ENCODE measurements at regions not wholly inside any gene's neighbourhood (a gene's known extent, or its start where the extent isn't known, plus 50 kb on each side); places are given as distances from the start of the nearest gene placed in this dataset.

DNA sequence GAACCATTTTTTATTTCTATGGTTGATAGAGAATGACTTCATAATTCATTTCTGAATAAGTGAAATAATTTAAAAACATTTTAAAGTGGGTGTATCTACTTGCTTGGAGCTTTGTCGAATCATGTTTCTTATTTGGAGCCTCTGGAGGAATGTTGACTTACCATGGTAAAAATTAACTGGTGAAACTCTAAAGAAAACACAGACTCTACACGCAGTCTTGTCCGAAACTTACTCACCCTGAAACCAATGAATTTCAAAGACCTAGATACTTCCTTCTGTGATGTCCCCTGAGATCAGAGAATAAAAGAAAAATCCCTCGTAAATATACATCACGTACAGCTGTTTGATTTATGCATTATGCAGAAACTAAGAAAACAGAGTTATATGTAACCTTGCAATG is 665.2 kb upstream of the NRXN1 start:
- DNase-seq = no peak

DNA sequence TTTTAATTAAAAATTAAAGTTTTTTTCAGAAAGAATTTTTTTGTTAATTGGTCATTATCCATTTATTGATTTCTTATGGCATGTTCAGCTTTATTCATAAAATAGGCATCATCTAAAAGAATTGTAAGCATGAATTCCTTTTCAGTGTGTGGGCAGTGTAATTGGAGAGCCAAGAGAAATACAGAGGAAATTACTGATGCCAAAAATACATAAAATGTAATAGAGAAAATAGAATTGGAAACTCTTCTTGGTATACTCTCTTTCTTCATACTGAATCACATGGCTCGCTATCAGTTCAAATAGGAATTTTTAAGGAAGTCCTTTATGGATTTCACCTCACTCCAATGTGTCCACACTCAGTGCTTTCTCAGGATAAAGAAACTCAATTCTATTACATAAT is 663.6 kb upstream of the NRXN1 start:
- DNase-seq = no peak

DNA sequence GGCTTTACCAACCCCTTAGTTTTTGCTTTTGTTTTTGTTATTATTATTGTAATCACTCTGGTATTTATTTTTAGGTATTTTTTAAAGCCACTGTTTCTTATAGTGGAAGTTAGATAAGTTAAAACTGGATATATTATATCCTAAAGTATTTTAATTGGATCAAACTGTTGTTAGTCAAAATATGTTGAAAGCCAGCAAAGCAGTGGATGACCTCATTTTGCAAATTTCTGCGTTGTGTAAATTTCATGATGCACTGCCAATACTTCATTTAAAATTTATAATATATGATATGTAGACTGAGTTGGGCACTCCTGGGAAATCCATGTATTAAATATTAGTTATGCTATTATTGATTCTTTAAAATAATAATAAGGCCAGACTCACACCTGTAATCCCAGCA is 661.7 kb upstream of the NRXN1 start:
- no peak for DNase-seq

DNA sequence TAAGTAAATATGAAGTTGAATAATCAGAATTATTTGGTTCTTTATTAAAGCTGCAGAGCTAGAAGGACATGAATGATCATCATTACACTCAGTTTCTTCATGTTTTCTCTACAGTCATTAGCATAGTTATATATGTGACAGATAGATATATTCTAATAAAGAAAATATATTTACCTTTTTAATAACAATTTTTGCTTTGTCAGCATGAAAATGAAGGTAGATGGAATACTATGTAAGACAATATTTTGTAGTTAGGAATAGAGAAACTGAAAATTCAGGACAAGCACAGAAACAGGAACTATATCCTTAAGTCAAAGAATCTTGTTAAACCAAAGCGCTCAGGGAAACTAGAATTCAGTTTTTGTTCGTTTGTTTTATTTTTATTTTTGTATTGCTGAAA is 649.9 kb upstream of the NRXN1 start:
- DNase-seq = no peak

DNA sequence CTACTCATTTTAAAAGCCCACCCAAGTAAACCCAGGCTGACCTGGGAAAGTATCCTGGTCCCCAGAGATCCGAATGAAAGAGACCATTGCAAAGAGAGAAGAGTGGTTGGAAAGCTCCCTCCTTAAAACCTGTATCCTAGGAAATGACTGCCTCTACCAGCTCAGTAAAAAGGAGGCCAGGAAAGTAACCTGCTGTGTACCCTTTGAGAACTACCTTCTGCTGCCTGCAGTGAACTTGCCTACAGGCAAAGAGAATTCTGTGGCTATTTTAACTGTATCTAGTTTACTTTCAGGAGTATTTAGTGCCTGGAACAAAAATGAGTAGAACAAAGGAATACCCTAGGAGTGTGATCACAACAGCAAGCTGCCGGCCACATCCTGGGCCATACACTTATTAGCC is 641.7 kb upstream of the NRXN1 start:
- DNase-seq = no peak

DNA sequence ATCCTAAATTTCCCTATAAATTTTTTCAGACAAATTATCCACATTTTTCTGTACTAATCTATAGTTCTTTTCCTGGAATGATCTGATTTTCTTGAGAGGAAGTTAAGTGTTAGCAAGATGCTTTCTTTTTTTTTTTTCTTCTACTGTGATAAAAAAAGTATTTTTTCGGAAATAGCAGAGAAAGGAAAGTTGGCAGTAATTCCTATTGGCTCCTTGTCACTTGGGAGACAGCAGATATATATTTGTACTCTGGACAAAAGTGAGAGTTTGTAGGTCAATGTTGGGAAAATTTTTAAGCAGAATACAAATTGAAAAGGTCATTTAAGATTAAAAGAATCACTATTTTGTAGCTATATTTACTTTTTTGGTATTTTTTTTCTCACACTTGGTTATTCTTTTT is 635.7 kb upstream of the NRXN1 start:
- no peak for DNase-seq

DNA sequence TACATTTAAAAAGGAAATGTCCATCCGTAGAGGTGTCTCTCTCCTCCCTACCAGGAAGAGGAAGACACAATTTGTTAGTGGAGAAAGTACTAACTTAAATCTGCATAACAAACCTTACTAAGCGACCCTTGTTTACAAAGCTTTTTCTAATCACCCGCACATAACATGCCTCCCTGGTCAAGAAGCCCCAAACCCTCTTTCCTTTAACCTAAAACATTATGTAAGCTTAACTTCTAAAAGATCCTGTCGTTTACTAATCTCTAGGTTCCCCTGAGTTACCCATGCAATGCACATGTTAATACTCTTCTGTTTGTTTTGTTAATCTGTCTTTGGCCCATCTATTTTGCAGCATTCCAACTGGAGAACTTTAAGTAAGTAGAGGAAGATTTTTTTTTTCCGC is 630.3 kb upstream of the NRXN1 start:
- no peak for DNase-seq

DNA sequence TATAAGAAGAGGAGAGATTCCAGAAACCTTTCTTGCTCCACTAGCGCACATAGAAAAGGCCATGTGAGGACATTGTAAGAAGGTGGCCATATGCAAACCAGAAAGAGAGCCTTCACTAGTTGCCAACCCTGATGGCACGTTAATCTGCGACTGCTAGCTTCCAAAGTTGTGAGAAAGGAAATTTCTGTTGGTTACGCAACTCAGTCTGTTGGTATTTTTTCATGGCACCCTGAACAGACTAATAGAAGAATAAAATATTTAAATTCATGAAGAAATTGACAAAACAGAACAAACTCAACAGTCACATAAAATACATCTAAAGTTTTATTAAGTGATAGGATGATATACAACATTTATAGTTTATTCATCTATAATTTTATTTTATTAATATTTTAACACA is 625.9 kb upstream of the NRXN1 start:
- no peak for DNase-seq

DNA sequence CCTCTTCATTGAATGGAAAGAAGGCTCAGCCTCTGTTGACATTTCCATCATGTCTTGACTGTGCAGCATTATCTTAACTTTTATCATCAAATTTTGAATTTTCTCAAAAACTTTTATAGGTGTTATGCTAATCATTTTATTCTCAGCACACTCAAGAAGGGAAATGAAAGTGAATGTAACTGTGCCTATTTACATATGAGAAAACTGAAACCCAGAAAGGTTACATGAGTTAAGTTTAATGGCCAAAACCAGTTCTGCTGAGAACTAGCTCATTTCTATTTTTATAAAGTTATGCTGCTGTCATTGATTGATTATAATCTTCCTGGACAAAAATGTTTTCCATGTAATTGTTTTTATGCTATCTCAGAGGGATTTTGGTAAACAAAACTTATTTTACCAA is 618.8 kb upstream of the NRXN1 start:
- DNase-seq = no peak

DNA sequence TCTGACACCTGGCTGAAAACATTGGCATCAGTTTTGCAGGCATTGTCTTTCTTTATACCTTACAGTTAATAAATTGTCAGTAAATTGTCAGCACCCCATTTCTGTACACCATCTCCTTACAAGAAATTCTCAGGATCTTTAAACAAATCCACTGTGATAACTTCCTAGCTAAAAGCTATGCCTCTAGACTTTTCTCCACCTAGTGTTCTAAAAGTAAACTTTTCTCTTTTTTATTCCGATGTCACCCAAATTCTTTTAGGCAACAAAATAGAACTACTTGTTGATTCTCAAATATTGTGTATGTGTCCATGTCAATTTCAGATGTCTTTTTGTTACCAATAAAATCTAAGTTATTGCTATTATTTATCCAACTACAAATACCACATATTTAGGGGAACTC is 617.4 kb upstream of the NRXN1 start:
- no peak for DNase-seq

DNA sequence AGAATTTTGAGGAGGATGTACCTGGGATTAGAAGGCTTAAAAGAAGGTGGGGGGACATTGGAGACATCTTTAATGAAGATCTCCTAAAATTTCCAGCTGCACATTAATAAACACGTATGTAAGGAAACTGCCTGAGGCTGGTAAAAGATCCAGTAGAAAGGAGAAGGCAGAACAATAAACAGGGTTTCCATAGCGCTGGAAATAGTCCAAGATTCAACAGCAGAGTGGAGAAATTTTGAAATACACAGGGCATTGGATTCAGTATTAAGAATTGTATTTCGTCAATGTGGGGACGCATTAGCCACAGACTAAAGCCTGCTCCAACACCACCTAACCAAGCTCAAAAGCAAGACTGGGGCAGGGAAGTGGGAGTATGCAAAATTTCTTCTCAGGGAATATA is 606.9 kb upstream of the NRXN1 start:
- no peak for DNase-seq

DNA sequence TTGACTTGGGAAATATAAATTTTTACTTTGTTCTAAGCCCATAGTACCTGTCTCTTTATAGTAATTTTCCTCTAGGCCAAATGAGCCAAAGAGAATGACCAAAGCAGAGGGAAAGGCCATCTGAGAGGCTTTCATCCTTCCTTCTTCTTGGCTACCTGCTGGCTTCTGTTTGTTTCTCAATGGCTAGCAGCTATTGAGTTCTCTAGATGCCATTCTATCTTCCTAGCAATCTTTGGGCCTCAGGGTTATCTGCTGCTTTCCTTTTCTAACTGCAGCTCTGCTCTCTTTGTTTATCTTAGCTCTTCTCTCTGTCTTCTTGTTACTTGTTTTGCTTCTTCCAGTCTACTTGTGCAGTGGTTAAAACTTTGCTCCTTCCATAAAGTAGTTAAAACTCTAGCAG is 601.1 kb upstream of the NRXN1 start:
- no peak for DNase-seq

DNA sequence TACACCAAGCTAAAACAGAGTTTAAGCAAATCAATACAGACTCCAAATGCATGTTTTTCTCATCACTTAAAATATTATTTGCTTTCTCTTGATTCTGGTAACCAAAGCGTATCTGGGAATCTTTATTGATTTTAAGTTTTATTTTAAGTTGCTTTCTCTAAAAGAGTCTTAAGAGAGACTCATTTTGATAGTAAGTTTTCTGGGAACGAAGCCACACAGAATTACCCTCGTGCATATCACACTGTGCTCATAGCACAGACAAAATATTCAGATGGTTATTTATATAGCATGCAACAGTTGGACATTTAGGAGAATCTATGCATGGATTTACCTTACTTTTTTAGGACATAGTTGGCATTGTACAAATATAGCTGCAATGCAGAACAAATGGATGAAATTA is 597.5 kb upstream of the NRXN1 start:
- no peak for DNase-seq

DNA sequence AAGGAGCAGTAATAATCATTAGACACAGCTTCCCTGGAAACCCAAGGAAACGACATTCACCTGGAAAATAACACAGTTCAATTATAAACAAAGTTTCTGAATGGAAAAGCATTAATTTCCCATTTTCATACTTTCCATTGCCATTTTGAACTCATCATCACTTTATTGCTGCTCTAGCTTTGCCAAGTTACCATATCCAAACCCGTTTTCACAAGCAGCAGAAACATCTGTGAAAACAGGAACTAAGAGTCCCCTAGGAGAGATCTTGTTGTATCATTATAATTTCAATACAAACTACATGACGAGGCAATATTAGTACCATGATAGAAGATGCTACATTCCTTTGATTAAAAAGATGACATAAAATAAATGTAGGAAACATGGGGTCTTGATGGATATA is 597.0 kb upstream of the NRXN1 start:
- no peak for DNase-seq

DNA sequence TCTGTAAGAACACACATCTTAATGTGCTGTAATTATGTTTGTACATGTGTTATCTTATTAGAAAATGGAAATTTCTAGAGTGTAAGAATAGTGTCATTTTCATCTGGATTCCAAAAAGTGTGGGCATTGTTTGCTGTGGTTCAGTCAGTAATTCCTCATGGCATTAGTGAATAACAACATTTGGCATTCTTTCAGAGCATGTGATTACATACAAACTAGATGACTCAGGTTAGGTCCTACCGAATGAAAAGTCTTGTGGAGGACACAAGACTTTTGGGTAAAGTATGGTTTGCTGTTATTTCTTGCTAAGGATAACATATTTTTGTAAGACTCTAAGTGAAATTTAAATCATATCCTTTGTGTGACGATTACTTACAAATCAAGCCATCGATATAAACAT is 593.1 kb upstream of the NRXN1 start:
- no peak for DNase-seq

DNA sequence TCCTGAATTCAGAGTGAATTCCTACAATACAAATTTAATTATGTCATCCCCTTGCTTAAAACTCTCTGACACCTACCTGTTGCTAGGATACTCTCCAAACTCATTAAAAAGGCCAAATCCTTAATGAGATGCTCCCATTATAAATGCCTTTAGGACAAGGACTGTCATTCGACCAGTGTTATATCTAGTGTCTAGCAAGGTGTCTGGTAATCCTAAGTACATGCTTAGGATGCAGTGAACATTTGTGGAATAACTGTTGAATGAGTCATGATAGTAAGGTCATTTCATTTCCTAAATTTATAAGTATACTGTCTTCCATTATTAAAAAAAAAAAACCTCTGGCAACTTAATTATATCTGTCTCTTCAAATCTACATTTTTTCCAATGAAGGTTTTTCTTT is 588.9 kb upstream of the NRXN1 start:
- no peak for DNase-seq

DNA sequence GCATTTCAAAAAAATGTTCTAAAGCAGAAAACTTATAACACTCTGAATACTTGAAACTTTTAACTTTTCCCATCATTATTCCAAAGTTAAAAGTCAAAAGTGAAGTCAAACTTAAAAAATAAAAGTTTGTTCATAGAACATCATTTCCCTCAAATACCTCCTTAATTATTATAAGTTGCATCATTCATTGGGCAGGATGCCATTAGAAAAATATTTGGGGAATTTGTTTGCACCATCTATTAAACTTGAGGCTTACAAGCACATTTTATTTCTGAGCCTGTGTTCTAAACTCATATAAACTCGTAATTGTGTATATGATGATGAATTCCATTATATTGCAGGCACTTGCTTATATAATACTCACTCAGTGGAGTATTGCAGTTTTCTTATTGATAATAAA is 588.0 kb upstream of the NRXN1 start:
- DNase-seq = no peak

DNA sequence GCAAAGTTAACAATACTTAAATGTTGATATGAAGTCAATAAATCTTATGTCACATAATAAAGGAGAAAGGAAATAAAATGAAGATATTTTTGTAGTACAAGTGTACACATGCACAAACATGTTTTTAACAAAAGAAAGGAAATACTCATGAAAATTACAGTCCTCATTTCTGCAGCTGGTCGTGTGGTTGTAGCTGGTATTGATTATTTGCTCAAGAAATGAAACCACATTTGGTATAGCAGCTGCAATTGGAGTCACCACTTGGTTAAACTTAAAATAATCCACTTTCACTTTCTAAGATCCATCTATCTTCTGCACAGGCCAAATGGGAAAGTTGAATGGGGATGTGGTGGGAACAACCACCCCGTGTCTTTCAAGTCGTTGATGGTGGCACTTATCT is 580.5 kb upstream of the NRXN1 start:
- no peak for DNase-seq

DNA sequence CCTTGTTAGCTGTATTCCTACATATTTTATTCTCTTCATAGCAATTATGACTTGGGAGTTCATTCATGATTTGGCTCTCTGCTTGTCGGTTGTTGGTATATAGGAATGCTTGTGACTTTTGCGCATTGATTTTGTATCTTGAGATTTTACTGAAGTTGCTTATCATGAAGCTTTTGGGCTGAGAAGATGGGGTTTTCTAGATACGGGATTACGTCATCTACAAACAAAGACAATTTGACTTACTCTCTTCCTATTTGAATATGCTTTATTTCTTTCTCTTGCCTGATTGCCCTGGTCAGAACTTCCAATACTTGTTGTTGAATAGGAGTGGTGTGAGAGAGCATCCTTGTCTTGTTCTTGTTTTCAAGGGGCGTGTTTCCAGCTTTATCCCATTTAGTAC is 569.8 kb upstream of the NRXN1 start:
- no peak for DNase-seq

DNA sequence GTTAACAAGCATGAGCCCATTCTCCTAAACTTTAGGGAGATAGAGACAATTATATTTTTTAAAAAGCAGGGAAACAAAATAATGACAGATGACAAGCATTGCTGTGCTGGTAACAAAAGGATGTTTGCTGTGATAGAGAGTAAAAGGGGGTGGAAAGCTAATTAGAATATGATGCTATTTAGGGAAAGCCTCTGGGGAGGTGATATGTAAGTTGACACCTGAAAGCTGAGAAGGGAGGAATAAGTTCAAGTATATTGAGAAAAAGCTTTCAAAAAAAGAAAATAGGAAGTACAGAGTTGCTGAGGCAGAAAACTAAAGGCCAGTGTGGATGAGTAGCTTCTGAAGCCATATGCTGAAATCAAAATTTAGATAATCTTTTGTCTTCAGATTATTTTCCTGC is 565.2 kb upstream of the NRXN1 start:
- DNase-seq = no peak

DNA sequence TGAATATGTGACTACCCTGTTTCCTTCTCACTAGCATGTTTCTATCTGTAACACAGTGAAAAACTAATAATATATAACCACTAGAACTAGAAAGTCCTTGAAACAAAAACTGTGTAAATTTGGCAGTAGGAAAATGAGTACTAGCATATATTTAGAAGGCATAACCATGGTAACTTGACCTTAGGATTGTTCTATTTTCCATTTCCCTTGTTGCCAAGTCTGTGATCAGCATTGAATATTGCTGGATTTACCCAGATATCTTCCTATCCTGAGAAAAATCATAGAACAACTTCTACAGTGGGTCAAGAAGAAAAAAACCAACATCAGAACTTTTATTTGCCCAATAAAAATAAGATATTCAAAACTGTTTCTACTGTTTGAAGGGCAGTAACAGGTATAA is 563.9 kb upstream of the NRXN1 start:
- no peak for DNase-seq

DNA sequence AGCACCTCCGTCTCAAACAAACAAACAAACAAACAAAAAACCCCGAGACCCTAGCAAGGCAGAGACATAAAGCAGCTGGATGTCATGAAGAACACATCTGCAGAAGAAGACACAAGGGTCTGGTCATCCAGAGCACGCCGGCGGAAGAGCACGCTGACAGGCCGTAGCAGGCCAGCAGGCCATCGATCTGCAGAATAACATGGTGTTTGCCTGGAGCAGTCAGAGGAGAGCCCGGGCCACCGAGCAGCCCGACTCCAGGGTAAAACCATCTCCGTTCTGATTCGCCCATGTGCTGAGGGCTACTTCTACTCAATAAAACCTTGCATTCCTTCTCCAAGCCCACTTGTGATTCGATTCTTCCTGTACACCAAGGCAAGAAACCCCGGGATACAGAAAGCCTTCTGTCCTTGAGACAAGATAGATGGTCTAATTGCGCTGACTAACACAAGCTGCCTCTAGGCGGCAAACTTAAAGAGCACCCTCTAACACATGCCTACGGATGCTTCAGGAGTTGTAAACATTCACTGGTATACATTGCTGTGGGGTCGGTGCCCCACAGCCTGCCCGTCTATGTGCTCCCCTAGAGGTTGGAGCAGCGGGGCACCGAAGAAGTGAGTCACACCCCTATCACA is 549.8 kb upstream of the NRXN1 start:
- no peak for DNase-seq

DNA sequence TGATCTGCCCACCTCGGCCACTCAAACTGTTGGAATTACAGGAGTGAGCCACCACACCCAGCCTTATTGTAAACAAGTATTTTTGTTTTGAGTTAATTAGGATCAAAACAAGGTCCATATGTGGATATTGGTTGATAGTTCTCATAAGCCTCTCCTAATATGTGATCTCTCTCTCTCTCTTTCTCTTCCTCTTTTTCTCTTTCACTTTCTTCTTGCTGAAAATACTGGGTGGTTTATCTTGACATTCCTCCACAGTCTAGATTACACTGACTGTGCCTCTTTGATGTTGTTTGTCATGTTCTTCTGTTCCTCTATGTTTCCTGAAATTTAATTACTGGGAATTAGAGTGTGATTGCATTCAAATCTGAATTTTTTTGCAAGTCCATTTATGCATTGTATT is 547.5 kb upstream of the NRXN1 start:
- DNase-seq = no peak

DNA sequence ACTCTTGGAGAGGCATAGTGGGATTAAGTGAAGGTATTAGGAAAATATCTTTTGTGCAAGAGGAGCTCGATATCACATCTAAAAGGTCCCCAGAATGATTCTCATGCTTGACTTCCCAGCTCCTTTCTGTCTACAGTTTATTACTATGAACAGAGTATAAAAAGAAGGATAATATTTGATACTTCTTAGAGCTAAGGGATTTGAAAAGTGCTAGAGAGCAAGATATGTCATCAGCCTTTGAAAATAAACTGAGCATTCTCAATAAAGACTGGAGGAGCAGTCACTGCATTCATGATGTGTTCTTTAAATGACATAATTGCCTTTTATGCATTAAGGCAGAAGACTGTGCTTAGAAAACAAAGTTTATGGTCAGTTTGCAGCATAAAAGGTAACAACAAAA is 543.2 kb upstream of the NRXN1 start:
- DNase-seq = no peak

DNA sequence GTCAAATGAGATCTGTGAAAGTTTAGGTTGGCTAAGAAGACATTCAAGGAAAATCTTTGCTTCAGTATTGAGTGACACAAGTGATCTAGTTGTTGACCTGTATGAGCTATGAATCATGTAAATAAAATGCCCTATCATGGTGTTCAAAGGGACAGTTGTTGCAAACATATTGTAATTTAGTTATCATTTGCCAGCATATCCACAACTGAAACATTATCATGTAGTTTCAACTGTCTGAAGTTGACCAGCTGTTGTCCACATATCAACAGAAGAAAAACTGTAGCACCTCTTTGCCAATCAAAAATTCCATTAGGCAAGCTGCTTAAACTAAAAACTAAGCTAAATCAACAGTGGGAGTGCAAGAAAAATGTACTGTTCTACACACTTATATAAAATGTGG is 527.1 kb upstream of the NRXN1 start:
- no peak for DNase-seq

DNA sequence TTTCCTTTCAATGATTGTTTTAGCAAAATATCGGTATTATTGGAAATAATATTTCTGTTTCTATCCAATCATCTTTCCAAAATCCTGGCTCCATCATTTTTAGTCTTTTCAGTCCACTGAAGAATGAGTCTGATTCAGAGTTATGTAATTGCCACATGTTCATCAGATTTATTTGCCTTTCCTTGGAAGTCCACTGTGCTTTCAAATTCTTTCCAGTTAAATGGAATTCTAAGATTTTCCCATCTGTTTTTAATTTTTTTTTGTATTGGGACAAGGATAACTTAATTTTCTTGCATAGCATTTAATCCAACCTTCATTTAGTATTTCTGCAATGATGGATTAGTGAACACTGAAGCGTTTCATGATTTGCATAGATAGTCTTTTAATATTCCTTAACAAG is 521.5 kb upstream of the NRXN1 start:
- DNase-seq = no peak
